ENCODE measurements at regions not wholly inside any gene's neighbourhood (a gene's known extent, or its start where the extent isn't known, plus 50 kb on each side); places are given as distances from the start of the nearest gene placed in this dataset.

DNA sequence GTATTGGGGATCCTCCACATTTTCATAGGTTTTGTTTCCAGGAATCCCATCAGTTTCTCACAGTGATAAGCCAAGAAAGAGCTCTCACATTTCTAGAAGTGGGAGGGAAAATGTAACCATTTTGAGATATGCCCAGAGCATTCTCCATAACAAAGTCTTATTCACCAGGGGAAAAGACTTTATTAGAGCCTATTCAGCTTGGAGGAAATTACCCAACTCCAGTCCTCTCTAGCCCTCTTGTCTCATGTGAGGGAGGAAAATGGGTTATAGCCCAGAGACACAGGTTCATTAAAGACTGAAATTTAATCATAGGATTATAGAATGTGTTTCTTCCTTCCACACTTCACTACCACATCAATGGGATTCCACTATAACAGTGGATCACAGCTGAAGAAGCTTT is 61.6 kb upstream of the DYNC1I1 start:
- Histone ChIP-seq H3K27me3 (ENCODE audit: control insufficient read depth in 1 of 2, insufficient read depth in 2 of 2, low read length in 2 of 2) (no peaks in the 10 kb centered on the region; a peak in 1 of 5 replicates), H4K20me1 (ENCODE audit: insufficient read depth, low read length) (no peaks in the 10 kb centered on the region), H3K79me2 (ENCODE audit: insufficient read depth, low read length) (no peaks in the 10 kb centered on the region), H2AFZ (ENCODE audit: low read length) (no peak overlapping the region), H3K4me2 (ENCODE audit: low read depth, low read length) (no peak overlapping the region), H3K9ac (ENCODE audit: insufficient read depth, low read depth, low read length) (no peak overlapping the region), H3K4me1 (ENCODE audit: insufficient read depth, low read length) (no peaks in the 10 kb centered on the region), H3K27ac (ENCODE audit: extremely low read length, insufficient read depth, low read length) (no peak overlapping the region), H3K4me3 (replicated peaks in 1 of 3; ENCODE audit: insufficient read depth in 1 of 3, low read depth in 2 of 3, low read length in 3 of 3) (no peak overlapping the region), H3K36me3 (replicated peaks in 1 of 2; ENCODE audit: control insufficient read depth in 1 of 2, insufficient read depth in 2 of 2, low read length in 2 of 2) (no peaks in the 10 kb centered on the region), H3K9me3 (ENCODE audit: low read length) (no peaks in the 10 kb centered on the region)
- POLR2A ChIA-PET = no interaction called here
- ATAC-seq (no peak), FAIRE-seq (no peak), DNase-seq (ENCODE audit: low spot score) (no peak)
- TF ChIP-seq FOXP1 (IDR thresholded peaks at IDR 0.05) (no peak), FOXP1 (CRISPR knock-in tag; IDR thresholded peaks at IDR 0.05) (no peak), THYN1 (CRISPR knock-in tag; IDR thresholded peaks at IDR 0.05; ENCODE audit: borderline replicate concordance, low read depth) (no peak), CREM (IDR thresholded peaks at IDR 0.05) (no peak), CREM (CRISPR knock-in tag; IDR thresholded peaks at IDR 0.05) (no peak), ZNF768 (CRISPR knock-in tag; IDR thresholded peaks at IDR 0.05) (no peak), GABPA (IDR thresholded peaks at IDR 0.05; ENCODE audit: low read depth, low read length) (no peak), GABPA (CRISPR knock-in tag; IDR thresholded peaks at IDR 0.05; ENCODE audit: low read depth) (no peak), KLF13 (CRISPR knock-in tag; IDR thresholded peaks at IDR 0.05) (no peak), SYNCRIP (IDR thresholded peaks at IDR 0.05; ENCODE audit: insufficient read depth, low read depth, low read length) (no peak), RERE (CRISPR knock-in tag; IDR thresholded peaks at IDR 0.05; ENCODE audit: low read depth) (no peak), KAT8 (CRISPR knock-in tag; IDR thresholded peaks at IDR 0.05) (no peak), SOX6 (IDR thresholded peaks at IDR 0.05) (no peak), SOX6 (CRISPR knock-in tag; IDR thresholded peaks at IDR 0.05) (no peak), CERS6 (CRISPR knock-in tag; IDR thresholded peaks at IDR 0.05) (no peak), HMGXB4 (CRISPR knock-in tag; IDR thresholded peaks at IDR 0.05; ENCODE audit: borderline replicate concordance in 1 of 2, low read depth in 1 of 2) (no peak)
- in situ Hi-C loops (cut with HindIII; ENCODE audit: extremely low pct_ligation_motif_present, low pct_unique_long_range_greater_than_20kb) = no loop called here
- intact Hi-C loops (cut with micrococcal nuclease; ENCODE audit: unreplicated experiment) = no loop called here
- no TSS peak for BruUV-seq (replicated peaks)
- CTCF ChIA-PET (ENCODE audit: low intra/inter-chr PET ratio, low total read pairs) = no interaction called here
